Mesothelial cell of epicardium (in vitro differentiated cells): ENCODE measurements at regions not wholly inside any gene's neighbourhood (a gene's known extent, or its start where the extent isn't known, plus 50 kb on each side); places are given as distances from the start of the nearest gene placed in this dataset.

ENCODE experiments used
- DNase-seq, 2 experiments: peaks; one replicate each; pipeline ENCODE4 v3.0.0; 2021; ENCODE audit warnings: low spot score in 2 of 2; ENCODE audit not compliant: unreplicated experiment in 2 of 2
- H3K27ac Mint-ChIP-seq: 2 replicates; pipeline ENCODE4 v1.8.0; 2021; ENCODE audit warnings: mixed read lengths
- H3K27me3 Mint-ChIP-seq: 2 replicates; pipeline ENCODE4 v1.8.0; 2021; ENCODE audit warnings: low read depth, mixed read lengths
- H3K36me3 Mint-ChIP-seq: 2 replicates; pipeline ENCODE4 v1.8.0; 2021; ENCODE audit warnings: mixed read lengths
- H3K4me1 Mint-ChIP-seq: 2 replicates; pipeline ENCODE4 v1.8.0; 2021; ENCODE audit warnings: mixed read lengths
- H3K4me3 Mint-ChIP-seq: 2 replicates; pipeline ENCODE4 v1.8.0; 2021; ENCODE audit warnings: mild to moderate bottlenecking, moderate library complexity, mixed read lengths
- H3K9me3 Mint-ChIP-seq: 2 replicates; pipeline ENCODE4 v1.8.0; 2021; ENCODE audit warnings: mixed read lengths
- TF ChIP-seq, protein P1 (sequence below): fragments of 200-600 bp; sonication (generic); IDR thresholded peaks from one replicate; pipeline ENCODE4 v1.5.0; 2021; ENCODE audit warnings: antibody characterized with exemption; ENCODE audit not compliant: unreplicated experiment

DNA sequence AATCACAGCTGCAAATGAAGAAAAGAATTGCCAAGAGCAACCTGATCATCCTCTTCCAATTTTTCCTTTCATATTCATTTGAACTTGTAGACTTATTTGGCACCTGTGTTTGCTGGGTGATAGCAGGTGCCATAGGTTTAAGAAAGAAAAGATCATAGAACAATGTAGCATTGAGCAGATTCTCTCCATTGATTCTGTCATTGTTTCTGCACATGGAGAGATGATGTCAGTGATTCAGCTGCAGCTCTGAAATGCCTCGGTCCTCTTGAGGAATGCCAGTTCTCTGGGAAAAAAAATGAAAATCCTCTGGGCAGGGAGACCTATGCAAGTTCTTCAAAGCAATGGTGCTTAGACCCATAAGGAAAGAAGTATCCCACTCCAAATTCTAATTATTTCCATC, 418.1 kb upstream of the KLF4 start:
- H3K4me1 Mint-ChIP-seq: no peaks in the 10 kb centered on the region
- no peak overlapping the region for H3K4me3 Mint-ChIP-seq
- H3K36me3 Mint-ChIP-seq: no peaks in the 10 kb centered on the region
- H3K9me3 Mint-ChIP-seq: peaks cover 19% of the 10 kb centered on the region
- H3K27me3 Mint-ChIP-seq: peaks cover 8% of the 10 kb centered on the region
- no peak overlapping the region for H3K27ac Mint-ChIP-seq
- TF ChIP-seq, protein P1, sequence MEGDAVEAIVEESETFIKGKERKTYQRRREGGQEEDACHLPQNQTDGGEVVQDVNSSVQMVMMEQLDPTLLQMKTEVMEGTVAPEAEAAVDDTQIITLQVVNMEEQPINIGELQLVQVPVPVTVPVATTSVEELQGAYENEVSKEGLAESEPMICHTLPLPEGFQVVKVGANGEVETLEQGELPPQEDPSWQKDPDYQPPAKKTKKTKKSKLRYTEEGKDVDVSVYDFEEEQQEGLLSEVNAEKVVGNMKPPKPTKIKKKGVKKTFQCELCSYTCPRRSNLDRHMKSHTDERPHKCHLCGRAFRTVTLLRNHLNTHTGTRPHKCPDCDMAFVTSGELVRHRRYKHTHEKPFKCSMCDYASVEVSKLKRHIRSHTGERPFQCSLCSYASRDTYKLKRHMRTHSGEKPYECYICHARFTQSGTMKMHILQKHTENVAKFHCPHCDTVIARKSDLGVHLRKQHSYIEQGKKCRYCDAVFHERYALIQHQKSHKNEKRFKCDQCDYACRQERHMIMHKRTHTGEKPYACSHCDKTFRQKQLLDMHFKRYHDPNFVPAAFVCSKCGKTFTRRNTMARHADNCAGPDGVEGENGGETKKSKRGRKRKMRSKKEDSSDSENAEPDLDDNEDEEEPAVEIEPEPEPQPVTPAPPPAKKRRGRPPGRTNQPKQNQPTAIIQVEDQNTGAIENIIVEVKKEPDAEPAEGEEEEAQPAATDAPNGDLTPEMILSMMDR: no peak
- DNase-seq: no peak

DNA sequence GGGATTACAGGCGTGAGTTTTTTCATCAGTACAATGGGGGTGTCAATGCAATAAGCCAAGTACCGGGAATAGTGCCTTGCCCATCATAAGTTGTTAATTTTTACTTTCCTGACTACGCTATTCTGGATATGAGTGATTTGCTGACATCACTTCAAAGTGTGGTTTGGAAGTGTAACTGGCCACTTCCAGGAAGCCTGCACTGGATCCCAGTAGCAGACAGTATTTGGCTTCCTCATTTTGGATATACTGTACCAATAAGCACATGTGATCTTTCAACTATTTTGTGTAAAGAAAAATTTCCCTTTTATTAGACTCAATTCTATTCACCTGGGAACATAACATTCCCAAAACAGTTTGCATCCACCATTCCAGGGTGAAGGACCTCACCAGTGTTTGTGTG, 417.7 kb upstream of the KLF4 start:
- Mint-ChIP-seq H3K27me3 (peaks cover 8% of the 10 kb centered on the region), H3K9me3 (peaks cover 19% of the 10 kb centered on the region), H3K4me1 (no peaks in the 10 kb centered on the region), H3K36me3 (no peaks in the 10 kb centered on the region), H3K27ac (no peak overlapping the region), H3K4me3 (no peak overlapping the region)
- TF ChIP-seq, protein P1: no peak
- DNase-seq: no peak

DNA sequence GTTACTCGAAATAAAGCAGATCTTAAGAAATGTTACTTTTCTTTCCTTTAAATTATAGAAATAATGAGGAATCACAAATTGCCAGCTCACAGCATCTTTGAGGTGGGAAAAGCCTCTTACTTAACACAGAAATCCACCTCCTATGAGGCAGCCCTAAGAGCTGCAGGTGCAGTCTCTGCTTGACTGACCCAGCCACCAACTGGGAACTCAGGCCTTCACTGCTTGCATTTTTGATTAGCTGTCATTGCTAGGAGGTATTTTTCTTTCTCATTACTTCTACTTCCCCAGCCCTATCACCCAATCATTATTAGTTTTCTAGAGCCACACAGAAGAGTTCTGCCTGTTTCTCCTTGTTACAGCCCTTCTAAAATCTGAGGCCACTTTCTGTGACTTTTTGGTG, 416.5 kb upstream of the KLF4 start:
- TF ChIP-seq, protein P1: no peak
- H3K27me3 Mint-ChIP-seq: peaks cover 9% of the 10 kb centered on the region
- no peak for DNase-seq
- H3K36me3 Mint-ChIP-seq: no peaks in the 10 kb centered on the region
- H3K9me3 Mint-ChIP-seq: peaks cover 13% of the 10 kb centered on the region
- no peak overlapping the region for H3K27ac Mint-ChIP-seq
- H3K4me3 Mint-ChIP-seq: no peak overlapping the region
- H3K4me1 Mint-ChIP-seq: no peaks in the 10 kb centered on the region

DNA sequence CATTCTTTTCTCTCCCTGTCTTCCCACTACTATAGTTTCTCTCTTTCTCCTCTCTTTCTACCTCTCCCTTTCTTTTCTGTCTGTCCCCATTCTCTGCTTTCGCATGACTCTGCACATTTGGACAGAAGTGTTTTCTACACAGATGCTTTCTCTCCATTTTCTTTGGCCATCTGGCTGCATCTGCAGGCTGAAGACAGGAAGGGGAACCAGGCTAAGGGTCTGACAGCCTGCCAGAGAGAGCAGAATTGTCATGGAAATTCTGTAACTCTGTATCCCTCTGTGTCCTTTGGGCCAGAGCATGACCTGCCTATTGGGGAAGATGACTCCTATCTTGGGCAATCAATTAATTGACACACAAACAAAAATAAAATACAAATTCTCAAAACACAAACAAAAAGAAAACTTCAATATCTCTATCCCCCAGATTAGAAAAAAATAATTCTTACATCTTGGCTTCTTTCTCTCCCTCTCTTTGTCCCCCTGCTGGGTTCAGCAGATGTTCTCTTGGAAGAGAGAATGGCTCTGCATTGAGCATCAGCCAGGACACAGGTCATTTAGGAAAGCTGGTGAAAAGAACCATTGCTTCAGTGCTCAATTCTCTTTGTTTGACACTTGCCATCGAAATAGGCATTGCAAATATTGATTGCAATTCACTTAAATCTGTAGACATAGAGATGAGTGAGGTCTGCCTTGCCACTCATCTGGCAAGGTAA, 415.9 kb upstream of the KLF4 start:
- no peak for DNase-seq
- Mint-ChIP-seq H3K27ac (no peak overlapping the region), H3K36me3 (no peaks in the 10 kb centered on the region), H3K27me3 (peaks cover 14% of the 10 kb centered on the region), H3K4me3 (no peak overlapping the region), H3K4me1 (no peaks in the 10 kb centered on the region), H3K9me3 (peaks cover 11% of the 10 kb centered on the region)
- TF ChIP-seq, protein P1: no peak

DNA sequence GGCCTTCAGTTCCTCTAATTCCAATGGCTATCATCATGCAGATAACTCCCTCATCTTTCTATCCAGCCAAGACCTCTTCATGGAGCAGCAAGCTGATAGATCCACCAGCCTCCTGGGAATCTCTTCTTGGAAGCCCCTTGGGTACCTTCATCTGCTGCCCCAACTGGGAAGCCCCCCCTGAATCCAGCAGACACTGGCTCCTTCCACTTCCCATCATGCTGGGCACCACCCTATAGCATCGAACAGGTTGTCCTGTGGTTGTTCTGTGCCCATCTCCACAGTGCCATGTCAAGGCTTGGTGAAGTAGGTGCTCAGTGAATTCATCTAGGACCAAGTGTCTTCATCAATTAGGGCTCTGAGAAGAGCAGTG, 410.4 kb upstream of the KLF4 start:
- Mint-ChIP-seq H3K4me1 (peaks cover 26% of the 10 kb centered on the region), H3K4me3 (no peak overlapping the region), H3K36me3 (no peaks in the 10 kb centered on the region), H3K27me3 (peaks cover 7% of the 10 kb centered on the region), H3K27ac (no peak overlapping the region), H3K9me3 (peaks cover 11% of the 10 kb centered on the region)
- no peak for DNase-seq
- TF ChIP-seq, protein P1: no peak

DNA sequence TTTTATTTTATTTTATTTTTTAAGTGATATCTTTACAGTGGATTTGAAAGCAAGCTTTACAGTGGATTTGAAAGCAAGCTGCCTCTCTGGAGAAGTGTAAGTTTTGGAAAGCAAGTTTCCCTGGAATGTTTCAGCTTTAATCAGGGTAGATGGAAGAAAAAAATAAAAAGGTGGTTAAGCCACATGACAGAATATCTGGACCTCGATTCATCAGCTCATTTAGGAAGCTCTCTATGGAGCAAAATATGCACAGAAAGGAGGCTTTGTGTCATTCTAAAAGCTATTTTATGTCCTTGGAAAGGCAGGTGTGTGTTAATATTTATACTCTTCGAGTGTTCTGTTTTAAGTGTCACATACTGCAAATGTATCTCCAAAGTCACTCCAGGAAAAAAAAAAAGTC, 409.2 kb upstream of the KLF4 start:
- no peak overlapping the region for H3K27ac Mint-ChIP-seq
- peaks cover 11% of the 10 kb centered on the region for H3K9me3 Mint-ChIP-seq
- no peaks in the 10 kb centered on the region for H3K36me3 Mint-ChIP-seq
- TF ChIP-seq, protein P1: no peak
- peaks cover 36% of the 10 kb centered on the region for H3K4me1 Mint-ChIP-seq
- no peak for DNase-seq
- peaks cover 6% of the 10 kb centered on the region for H3K27me3 Mint-ChIP-seq
- H3K4me3 Mint-ChIP-seq: no peak overlapping the region
